ENCODE measurements at regions not wholly inside any gene's neighbourhood (a gene's known extent, or its start where the extent isn't known, plus 50 kb on each side); places are given as distances from the start of the nearest gene placed in this dataset.

DNA sequence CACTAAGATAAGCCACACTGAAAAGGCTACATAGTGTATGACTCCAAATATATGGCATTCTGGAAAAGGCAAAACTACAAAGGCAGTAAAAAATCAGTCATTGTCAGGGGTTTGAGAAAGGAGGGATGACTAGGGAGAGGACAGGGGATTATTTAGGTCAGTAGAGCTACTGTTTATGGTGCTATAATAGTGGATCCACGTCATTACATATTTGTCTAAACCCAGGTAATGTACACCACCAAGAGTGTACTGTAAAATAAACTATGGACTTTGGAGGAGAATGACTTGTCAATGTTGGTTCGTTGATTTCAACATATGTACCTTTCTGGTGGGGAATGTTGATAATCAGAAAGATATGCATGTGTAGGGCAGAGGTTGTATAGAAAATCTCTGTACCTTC lies 837.6 kb downstream of the FAM133A start:
- H3K9me3 Mint-ChIP-seq = peaks cover 0 to 1% (median 0%) of the 10 kb centered on the region in 7 donors
- WGBS (ENCODE audit: insufficient coverage) = no CpG with 5 or more reads among the region's 2 CpGs
- intact Hi-C loops (cut with micrococcal nuclease) = no loop called here
- Histone ChIP-seq H3K4me3 (replicated peaks in 1 of 3; ENCODE audit: low read depth in 2 of 3, low read length in 3 of 3) (no peak overlapping the region), H3K36me3 (replicated peaks in 1 of 2; ENCODE audit: control insufficient read depth in 1 of 2, insufficient read depth in 2 of 2, low read length in 2 of 2) (no peaks in the 10 kb centered on the region), H3K27me3 (ENCODE audit: control insufficient read depth in 2 of 2, insufficient read depth in 2 of 2, low read length in 2 of 2) (no peaks in the 10 kb centered on the region), H3K9me3 (replicated peaks in 1 of 2; ENCODE audit: control insufficient read depth in 1 of 2, insufficient read depth in 1 of 2, low read length in 2 of 2) (no peaks in the 10 kb centered on the region), H3K4me1 (ENCODE audit: control insufficient read depth in 1 of 2, insufficient read depth in 2 of 2, low read length in 2 of 2) (no peaks in the 10 kb centered on the region), H2AFZ (ENCODE audit: insufficient read depth, low read depth, low read length, poor library complexity, severe bottlenecking) (no peak overlapping the region), H3K79me2 (ENCODE audit: insufficient read depth, low read length) (no peaks in the 10 kb centered on the region), H3K9ac (ENCODE audit: insufficient read depth, low read length, poor library complexity, severe bottlenecking) (no peak overlapping the region), H4K20me1 (ENCODE audit: insufficient read depth, low read length) (no peaks in the 10 kb centered on the region), H3K27ac (ENCODE audit: low read depth in 1 of 2, low read length in 2 of 2) (no peak overlapping the region), H3K4me2 (replicated peaks; ENCODE audit: extremely low read depth, low read length, poor library complexity, severe bottlenecking) (no peak overlapping the region)
- H3K27me3 Mint-ChIP-seq (ENCODE audit: low read depth in 3 of 3) = no peaks in the 10 kb centered on the region
- H3K4me3 Mint-ChIP-seq = no peak overlapping the region
- DNase-seq = no peak
- TF ChIP-seq, protein P1, sequence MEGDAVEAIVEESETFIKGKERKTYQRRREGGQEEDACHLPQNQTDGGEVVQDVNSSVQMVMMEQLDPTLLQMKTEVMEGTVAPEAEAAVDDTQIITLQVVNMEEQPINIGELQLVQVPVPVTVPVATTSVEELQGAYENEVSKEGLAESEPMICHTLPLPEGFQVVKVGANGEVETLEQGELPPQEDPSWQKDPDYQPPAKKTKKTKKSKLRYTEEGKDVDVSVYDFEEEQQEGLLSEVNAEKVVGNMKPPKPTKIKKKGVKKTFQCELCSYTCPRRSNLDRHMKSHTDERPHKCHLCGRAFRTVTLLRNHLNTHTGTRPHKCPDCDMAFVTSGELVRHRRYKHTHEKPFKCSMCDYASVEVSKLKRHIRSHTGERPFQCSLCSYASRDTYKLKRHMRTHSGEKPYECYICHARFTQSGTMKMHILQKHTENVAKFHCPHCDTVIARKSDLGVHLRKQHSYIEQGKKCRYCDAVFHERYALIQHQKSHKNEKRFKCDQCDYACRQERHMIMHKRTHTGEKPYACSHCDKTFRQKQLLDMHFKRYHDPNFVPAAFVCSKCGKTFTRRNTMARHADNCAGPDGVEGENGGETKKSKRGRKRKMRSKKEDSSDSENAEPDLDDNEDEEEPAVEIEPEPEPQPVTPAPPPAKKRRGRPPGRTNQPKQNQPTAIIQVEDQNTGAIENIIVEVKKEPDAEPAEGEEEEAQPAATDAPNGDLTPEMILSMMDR (IDR thresholded peaks at IDR 0.05) = no peak
- no peaks in the 10 kb centered on the region for H3K36me3 Mint-ChIP-seq
- H3K27ac Mint-ChIP-seq = no peak overlapping the region
- no peaks in the 10 kb centered on the region for H3K4me1 Mint-ChIP-seq

DNA sequence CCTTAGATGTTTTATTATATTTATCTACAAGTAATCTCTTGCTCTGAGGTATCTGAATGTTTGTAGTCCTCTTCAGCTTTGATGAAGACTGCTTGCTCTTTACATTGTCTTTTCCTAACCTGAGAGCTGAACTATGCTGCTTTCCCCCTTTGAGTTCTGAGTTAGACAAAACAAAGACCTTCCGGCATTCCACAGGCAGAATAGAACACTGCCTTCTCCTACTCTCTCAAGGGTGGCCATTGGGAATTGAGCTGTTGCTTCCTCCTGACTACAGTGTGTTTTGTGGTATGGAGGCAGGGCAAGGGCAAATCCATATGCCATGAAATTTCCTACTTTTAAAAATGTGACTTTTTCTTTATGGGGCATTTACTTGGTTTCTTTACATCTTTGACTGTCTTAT lies 841.0 kb downstream of the FAM133A start:
- TF ChIP-seq, protein P1 (IDR thresholded peaks at IDR 0.05) = no peak
- intact Hi-C loops (cut with micrococcal nuclease) = no loop called here
- no peaks in the 10 kb centered on the region for H3K4me1 ChIP-seq (ENCODE audit: control insufficient read depth in 1 of 2, insufficient read depth in 2 of 2, low read length in 2 of 2)

More for the DNA sequence above, 841.0 kb downstream of the FAM133A start:
- Mint-ChIP-seq H3K4me3 (no peak overlapping the region), H3K27ac (no peak overlapping the region), H3K9me3 (peaks cover 0 to 3% (median 0%) of the 10 kb centered on the region in 7 donors), H3K27me3 (ENCODE audit: low read depth in 3 of 3) (no peaks in the 10 kb centered on the region), H3K36me3 (no peaks in the 10 kb centered on the region), H3K4me1 (no peaks in the 10 kb centered on the region)
- H3K36me3 ChIP-seq (replicated peaks in 1 of 2; ENCODE audit: control insufficient read depth in 1 of 2, insufficient read depth in 2 of 2, low read length in 2 of 2) = no peaks in the 10 kb centered on the region
- H3K79me2 ChIP-seq (ENCODE audit: insufficient read depth, low read length) = no peaks in the 10 kb centered on the region
- no CpG with 5 or more reads among the region's 1 CpG for WGBS (ENCODE audit: insufficient coverage)
- DNase-seq = no peak
- no peak overlapping the region for H3K27ac ChIP-seq (ENCODE audit: low read depth in 1 of 2, low read length in 2 of 2)
- H2AFZ ChIP-seq (ENCODE audit: insufficient read depth, low read depth, low read length, poor library complexity, severe bottlenecking) = no peak overlapping the region
- H3K4me3 ChIP-seq (replicated peaks in 1 of 3; ENCODE audit: low read depth in 2 of 3, low read length in 3 of 3) = no peak overlapping the region
- no peaks in the 10 kb centered on the region for H4K20me1 ChIP-seq (ENCODE audit: insufficient read depth, low read length)
- H3K4me2 ChIP-seq (replicated peaks; ENCODE audit: extremely low read depth, low read length, poor library complexity, severe bottlenecking) = no peak overlapping the region
- no peak overlapping the region for H3K9ac ChIP-seq (ENCODE audit: insufficient read depth, low read length, poor library complexity, severe bottlenecking)
- H3K9me3 ChIP-seq (replicated peaks in 1 of 2; ENCODE audit: control insufficient read depth in 1 of 2, insufficient read depth in 1 of 2, low read length in 2 of 2) = no peaks in the 10 kb centered on the region
- no peaks in the 10 kb centered on the region for H3K27me3 ChIP-seq (ENCODE audit: control insufficient read depth in 2 of 2, insufficient read depth in 2 of 2, low read length in 2 of 2)

Measured in CD14-positive monocyte (primary cell).